ENCODE measurements at regions not wholly inside any gene's neighbourhood (a gene's known extent, or its start where the extent isn't known, plus 50 kb on each side); places are given as distances from the start of the nearest gene placed in this dataset.

DNA sequence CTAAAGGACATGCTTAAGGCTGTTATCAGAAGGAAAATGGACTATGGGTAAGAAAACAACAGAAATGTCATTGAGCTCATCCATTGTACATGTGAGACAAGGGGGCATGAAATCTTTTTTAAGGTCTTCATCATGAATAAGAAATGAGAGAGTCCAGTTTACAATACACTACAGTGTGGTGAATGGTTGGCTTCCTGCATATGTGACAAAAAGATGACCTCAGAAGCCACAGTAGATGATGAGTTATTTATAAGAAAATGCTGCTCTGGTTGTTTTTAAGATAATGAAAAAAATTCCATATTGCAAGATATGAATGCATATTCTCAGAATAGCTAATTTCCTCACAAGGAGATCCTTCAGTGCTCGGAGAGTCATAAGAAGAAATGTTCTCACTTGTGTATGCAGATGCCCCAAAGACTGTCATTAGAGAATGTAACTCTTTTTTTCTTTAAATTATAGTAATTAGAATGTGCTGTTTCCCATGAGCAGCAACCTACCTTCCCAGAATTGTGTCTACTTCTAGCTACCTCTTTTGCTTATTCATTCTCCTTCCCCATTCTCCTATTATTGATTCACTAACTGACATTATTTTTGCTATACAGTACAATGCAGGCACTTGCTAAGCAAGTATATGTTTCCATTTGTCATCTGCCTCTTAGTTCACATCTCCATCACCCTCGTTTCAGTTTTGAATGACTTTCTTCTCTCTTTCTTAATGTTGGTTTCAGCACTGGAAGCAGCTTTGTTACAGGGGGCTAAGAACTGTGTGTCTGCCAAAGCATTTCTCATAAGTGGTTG lies 152.0 kb upstream of the PEX5L start:
- intact Hi-C loops (cut with micrococcal nuclease) = no loop called here
- Mint-ChIP-seq H3K9me3 (no peaks in the 10 kb centered on the region), H3K36me3 (ENCODE audit: low read depth) (no peaks in the 10 kb centered on the region), H3K27ac (no peak overlapping the region), H3K27me3 (no peaks in the 10 kb centered on the region), H3K4me1 (ENCODE audit: low read depth) (no peaks in the 10 kb centered on the region), H3K4me3 (no peak overlapping the region)
- ATAC-seq = no peak
- no peak for DNase-seq
- ChIA-PET POLR2A (interaction anchor here (0.6 kb wide), 1 partner anchor 77 kb away, joined by 3 read pairs; no protein-coding TSS in a partner anchor), CTCF (no interaction called here)
- TF ChIP-seq CTCF (IDR thresholded peaks at IDR 0.05) = no peak

DNA sequence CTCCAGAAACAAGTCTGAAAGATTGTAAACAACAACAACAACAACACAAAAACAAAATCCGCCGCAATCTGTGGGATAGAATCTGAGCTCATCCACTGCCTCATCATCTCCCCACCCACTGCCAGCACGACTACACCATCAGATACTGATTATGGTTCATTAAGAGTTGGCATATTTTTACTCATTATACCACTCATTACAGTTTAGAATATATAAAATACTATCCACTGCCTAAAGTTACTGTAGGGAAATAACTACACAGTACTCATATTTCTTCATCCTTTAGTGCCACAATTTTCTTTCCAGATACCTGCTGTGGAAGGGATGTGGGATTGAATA lies 152.5 kb upstream of the PEX5L start:
- H3K36me3 Mint-ChIP-seq (ENCODE audit: low read depth) = no peaks in the 10 kb centered on the region
- no peak for DNase-seq
- ChIA-PET CTCF (no interaction called here), POLR2A (interaction anchor here (0.6 kb wide), 1 partner anchor 77 kb away, joined by 3 read pairs; no protein-coding TSS in a partner anchor)
- intact Hi-C loops (cut with micrococcal nuclease) = no loop called here
- no peak for TF ChIP-seq CTCF (IDR thresholded peaks at IDR 0.05)
- no peaks in the 10 kb centered on the region for H3K27me3 Mint-ChIP-seq
- no peaks in the 10 kb centered on the region for H3K9me3 Mint-ChIP-seq
- no peaks in the 10 kb centered on the region for H3K4me1 Mint-ChIP-seq (ENCODE audit: low read depth)
- H3K4me3 Mint-ChIP-seq = no peak overlapping the region
- no peak overlapping the region for H3K27ac Mint-ChIP-seq
- no peak for ATAC-seq

DNA sequence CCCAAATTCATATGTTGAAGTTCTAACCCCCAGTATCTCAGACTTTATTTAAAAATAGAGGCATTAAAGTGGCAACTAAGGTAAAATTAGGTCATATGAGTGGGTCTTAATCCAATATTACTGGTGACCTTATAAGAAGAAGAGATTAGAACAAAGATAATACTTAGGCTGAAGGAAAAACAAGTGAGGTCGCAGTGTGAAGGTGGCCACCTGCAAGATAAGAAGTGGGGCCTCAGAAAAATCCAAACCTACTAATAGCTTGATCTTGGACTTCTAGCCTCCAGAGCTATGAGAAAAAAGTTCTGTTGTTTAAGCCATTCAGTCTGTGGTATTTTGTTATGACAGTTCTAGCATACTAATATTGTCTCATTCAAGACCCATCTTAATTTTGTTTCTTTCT lies 159.9 kb upstream of the PEX5L start:
- no peak for DNase-seq
- intact Hi-C loops (cut with micrococcal nuclease) = no loop called here
- ChIA-PET POLR2A (no interaction called here), CTCF (no interaction called here)
- no peak for TF ChIP-seq CTCF (IDR thresholded peaks at IDR 0.05)
- ATAC-seq = no peak
- no peaks in the 10 kb centered on the region for H3K36me3 Mint-ChIP-seq (ENCODE audit: low read depth)
- H3K4me1 Mint-ChIP-seq (ENCODE audit: low read depth) = no peaks in the 10 kb centered on the region
- H3K4me3 Mint-ChIP-seq = no peak overlapping the region
- no peaks in the 10 kb centered on the region for H3K27me3 Mint-ChIP-seq
- no peak overlapping the region for H3K27ac Mint-ChIP-seq
- H3K9me3 Mint-ChIP-seq = no peaks in the 10 kb centered on the region

DNA sequence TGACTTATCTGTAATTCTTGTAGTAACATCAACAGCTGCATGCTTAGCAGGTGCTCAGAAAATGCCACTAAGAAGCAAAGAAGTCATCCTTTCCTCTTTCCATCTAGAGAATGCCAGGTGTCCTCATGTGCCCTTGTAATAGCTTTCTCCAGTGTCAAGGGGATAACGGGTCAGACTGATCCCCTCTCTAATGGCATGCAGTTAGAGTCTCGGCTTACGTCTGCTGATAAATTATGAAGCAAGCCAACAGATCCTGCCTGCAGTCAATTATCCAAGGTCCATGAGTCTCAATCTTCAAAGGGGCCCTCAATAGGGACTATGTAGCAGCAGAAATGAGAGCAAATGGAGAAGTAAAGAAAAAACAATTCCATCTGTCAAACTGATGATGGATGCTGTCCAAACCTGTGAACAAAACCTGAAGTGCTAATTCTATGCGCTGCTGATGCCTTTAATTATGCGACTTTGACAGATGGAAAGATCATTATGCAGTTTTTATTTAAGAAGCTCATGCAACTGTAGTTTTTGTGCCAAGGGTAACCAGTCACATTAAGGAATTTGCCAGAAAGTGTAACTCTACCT lies 162.8 kb upstream of the PEX5L start:
- Mint-ChIP-seq H3K4me3 (no peak overlapping the region), H3K27me3 (no peaks in the 10 kb centered on the region), H3K9me3 (no peaks in the 10 kb centered on the region), H3K36me3 (ENCODE audit: low read depth) (no peaks in the 10 kb centered on the region), H3K4me1 (ENCODE audit: low read depth) (no peaks in the 10 kb centered on the region), H3K27ac (no peak overlapping the region)
- ChIA-PET CTCF (no interaction called here), POLR2A (no interaction called here)
- no peak for TF ChIP-seq CTCF (IDR thresholded peaks at IDR 0.05)
- ATAC-seq (no peak), DNase-seq (no peak)
- intact Hi-C loops (cut with micrococcal nuclease) = no loop called here

GRCh38 chr3:180215866-180216265 lies 179.1 kb upstream of the PEX5L start:
- ChIA-PET POLR2A (no interaction called here), CTCF (no interaction called here)
- DNase-seq (no peak), ATAC-seq (no peak)
- Mint-ChIP-seq H3K36me3 (ENCODE audit: low read depth) (no peaks in the 10 kb centered on the region), H3K27ac (no peak overlapping the region), H3K27me3 (no peaks in the 10 kb centered on the region), H3K9me3 (peaks cover 1% of the 10 kb centered on the region), H3K4me1 (ENCODE audit: low read depth) (no peaks in the 10 kb centered on the region), H3K4me3 (no peak overlapping the region)
- intact Hi-C loops (cut with micrococcal nuclease) = no loop called here
- no peak for TF ChIP-seq CTCF (IDR thresholded peaks at IDR 0.05)
